Upper lobe of left lung (tissue), 6 donors: ENCODE measurements at regions not wholly inside any gene's neighbourhood (a gene's known extent, or its start where the extent isn't known, plus 50 kb on each side); places are given as distances from the start of the nearest gene placed in this dataset.
A peak's percentile ranks its signal among the peaks of the same experiment; 100 is the strongest.

Experiments used
- ATAC-seq, 2 donors: fragments of 200-7000 bp; cut with Tn5 transposase; one replicate each; pipeline ENCODE4 v1.9.1; 2022; ENCODE audit warnings: mild to moderate bottlenecking in 2 of 2, moderate library complexity in 2 of 2; ENCODE audit not compliant: low FRiP score in 2 of 2
- DNase-seq, 2 donors: peaks; one replicate each; pipeline ENCODE4 v3.0.0-alpha.2; 2019 to 2020
- H3K27ac ChIP-seq, 4 donors: fragments of 200-600 bp; sonication (generic); one replicate each; pipeline ENCODE4 v1.5.1; 2016 to 2019
- H3K27me3 ChIP-seq, 4 donors: fragments of 200-600 bp; sonication (generic); one replicate each; pipeline ENCODE4 v1.5.1; 2017 to 2019
- H3K36me3 ChIP-seq, 4 donors: fragments of 200-600 bp; sonication (generic); one replicate each; pipeline ENCODE4 v1.5.1; 2016 to 2019
- H3K4me1 ChIP-seq, 4 donors: fragments of 200-600 bp; sonication (generic); one replicate each; pipeline ENCODE4 v1.5.1; 2018 to 2019
- H3K4me3 ChIP-seq, 4 donors: fragments of 200-600 bp; sonication (generic); one replicate each; pipeline ENCODE4 v1.5.1; 2017 to 2019; ENCODE audit warnings: mild to moderate bottlenecking in 2 of 4, moderate library complexity in 1 of 4
- H3K9me3 ChIP-seq, 4 donors: fragments of 200-600 bp; sonication (generic); one replicate each; pipeline ENCODE4 v1.5.1; 2018 to 2019
- CTCF ChIP-seq, 6 experiments: fragments of 450-650 bp in 4 of 6; fragments of 200-600 bp in 2 of 6; sonication (generic) in 2 of 6; IDR thresholded peaks; one replicate each; pipeline ENCODE4 v1.5.1; 2016 to 2019; ENCODE audit warnings: antibody characterized with exemption in 6 of 6
- EP300 ChIP-seq, 4 donors: sonication (generic); formaldehyde crosslinking; IDR thresholded peaks; one replicate each; pipeline ENCODE4 v1.5.1; 2017; ENCODE audit warnings: antibody characterized with exemption in 4 of 4, control low read depth in 2 of 4
- POLR2A ChIP-seq, 4 donors: fragments of 450-650 bp; IDR thresholded peaks; one replicate each; pipeline ENCODE4 v1.5.1; 2016 to 2017; ENCODE audit warnings: antibody characterized with exemption in 4 of 4, mild to moderate bottlenecking in 2 of 4
- POLR2AphosphoS5 ChIP-seq, 2 donors: sonication (generic); formaldehyde crosslinking; IDR thresholded peaks; one replicate each; pipeline ENCODE4 v1.5.1; 2017; ENCODE audit warnings: antibody characterized with exemption in 2 of 2
- WGBS, 2 donors: methylation state at CpG; one replicate each; pipeline ENCODE4 v1.1.5; 2017 to 2018; 5-methylcytosine and 5-hydroxymethylcytosine counted together
- donor health status: DM: no; HTN: no; CAD: no; lungs with moderate emphysema.
- donor health status: DM: no; HTN: yes; CAD: no; lungs with severe emphysema.

DNA sequence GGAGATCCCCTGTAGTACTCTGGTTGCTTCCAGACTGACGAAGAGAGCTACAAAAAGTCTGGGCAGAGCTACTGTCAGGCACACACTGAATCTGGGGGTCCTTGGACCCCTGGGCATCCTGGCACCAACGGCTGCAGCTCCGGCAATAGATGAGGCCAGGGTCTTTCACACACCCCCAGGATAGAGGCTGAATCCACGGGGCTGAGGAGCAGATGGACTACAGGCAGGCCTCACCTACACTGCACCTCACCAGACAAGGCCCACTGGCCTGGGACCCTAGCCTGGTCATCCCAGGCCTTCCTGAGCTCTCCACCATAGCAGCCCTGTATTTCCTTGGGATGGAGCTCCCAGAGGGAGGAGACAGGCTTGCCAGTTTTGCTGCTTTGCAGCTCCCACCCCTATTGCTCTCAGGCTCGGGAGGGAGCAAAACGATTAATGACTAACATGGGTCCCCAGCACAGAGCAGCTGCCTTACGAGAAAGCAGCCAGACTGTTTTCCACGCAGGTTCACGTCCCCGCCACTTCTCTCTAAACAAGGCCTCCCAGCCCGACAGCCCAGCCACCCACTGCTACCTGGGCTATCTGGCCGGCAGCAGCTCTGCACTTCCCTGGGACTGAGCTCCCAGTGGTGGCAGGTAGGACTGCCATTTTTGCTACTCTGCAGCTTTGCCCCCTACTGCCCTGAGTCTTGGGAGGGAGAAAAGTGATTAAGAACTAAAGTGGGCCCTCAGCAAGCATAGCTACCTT is 1022.5 kb upstream of the ADGRL2 start:
- ATAC-seq: peak in 1 of 2 donors; percentile 61
- WGBS, 2 donors: 96 to 97% methylated on average over 9 to 12 of the region's 12 CpGs
- H3K4me3 ChIP-seq: no peak overlapping the region
- H3K27ac ChIP-seq: no peak overlapping the region
- DNase-seq: peak in 1 of 2 donors; percentile 22
- no peaks in the 10 kb centered on the region for H3K36me3 ChIP-seq
- no peak for TF ChIP-seq CTCF (IDR thresholded peaks at IDR 0.05)
- no peak for TF ChIP-seq POLR2A (IDR thresholded peaks at IDR 0.05)
- no peak for TF ChIP-seq EP300 (IDR thresholded peaks at IDR 0.05)
- no peak for TF ChIP-seq POLR2AphosphoS5 (IDR thresholded peaks at IDR 0.05)
- no peaks in the 10 kb centered on the region for H3K4me1 ChIP-seq
- peaks cover 0 to 4% (median 0%) of the 10 kb centered on the region in 4 donors for H3K9me3 ChIP-seq
- no peaks in the 10 kb centered on the region for H3K27me3 ChIP-seq

DNA sequence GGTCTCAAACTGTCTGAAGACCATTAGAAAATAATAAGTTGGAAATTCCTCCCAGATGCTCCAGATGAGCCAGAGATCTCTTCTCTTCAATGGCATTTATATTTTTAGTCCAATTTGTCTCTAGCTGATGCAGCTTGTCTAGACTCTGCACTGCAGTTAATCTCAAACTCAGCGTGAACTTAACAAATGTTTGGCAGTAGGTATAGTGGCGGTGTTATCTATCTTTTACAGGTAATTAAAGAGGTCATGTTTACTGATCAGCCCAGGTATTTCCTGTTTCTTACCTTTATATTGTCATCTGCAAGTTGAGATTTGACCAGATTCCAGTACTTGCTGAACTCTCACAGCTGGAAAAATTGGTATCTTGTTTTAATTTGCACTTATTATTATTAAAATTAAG is 1024.5 kb upstream of the ADGRL2 start:
- no peaks in the 10 kb centered on the region for H3K4me1 ChIP-seq
- DNase-seq: no peak
- no peak overlapping the region for H3K4me3 ChIP-seq
- no peak for TF ChIP-seq POLR2A (IDR thresholded peaks at IDR 0.05)
- no peak for TF ChIP-seq EP300 (IDR thresholded peaks at IDR 0.05)
- no peak for TF ChIP-seq POLR2AphosphoS5 (IDR thresholded peaks at IDR 0.05)
- TF ChIP-seq CTCF (IDR thresholded peaks at IDR 0.05): no peak
- WGBS, 2 donors: 55 to 83% methylated on average over 2 of the region's 2 CpGs
- no peak overlapping the region for H3K27ac ChIP-seq
- H3K36me3 ChIP-seq: no peaks in the 10 kb centered on the region
- no peaks in the 10 kb centered on the region for H3K27me3 ChIP-seq
- no peak for ATAC-seq
- H3K9me3 ChIP-seq: peaks cover 0 to 4% (median 0%) of the 10 kb centered on the region in 4 donors

DNA sequence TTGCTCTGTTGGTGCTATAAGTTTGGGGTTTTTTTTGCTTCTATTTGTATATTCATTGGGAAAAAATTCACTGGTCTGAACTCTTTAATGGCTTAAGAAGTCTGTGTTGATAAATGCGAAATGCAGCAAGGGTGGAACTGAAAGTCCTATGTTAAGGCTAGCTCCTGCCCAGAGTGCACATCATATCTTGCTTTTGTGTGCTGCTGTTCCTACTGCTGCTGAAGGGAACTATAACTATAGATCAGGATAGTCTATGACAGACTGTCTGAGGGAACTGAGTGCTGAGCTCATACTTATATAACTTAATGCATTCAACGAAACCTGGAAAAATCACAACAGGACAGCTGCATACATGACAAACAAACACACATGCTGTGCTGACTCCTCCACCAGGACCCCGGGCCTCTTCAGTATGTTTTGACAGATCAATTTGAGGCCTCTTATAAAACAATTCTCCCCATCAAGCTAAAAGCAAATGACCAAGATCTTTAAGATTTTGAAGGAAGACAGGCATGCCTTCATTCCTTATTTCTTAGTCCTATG is 1031.5 kb upstream of the ADGRL2 start:
- no peak overlapping the region for H3K27ac ChIP-seq
- H3K27me3 ChIP-seq: no peaks in the 10 kb centered on the region
- no peaks in the 10 kb centered on the region for H3K9me3 ChIP-seq
- ATAC-seq: no peak
- DNase-seq: no peak
- no peak overlapping the region for H3K4me3 ChIP-seq
- TF ChIP-seq POLR2AphosphoS5 (IDR thresholded peaks at IDR 0.05) (no peak), POLR2A (IDR thresholded peaks at IDR 0.05) (no peak), EP300 (IDR thresholded peaks at IDR 0.05) (no peak)
- H3K36me3 ChIP-seq: no peaks in the 10 kb centered on the region
- WGBS, 2 donors: 63% methylated on average over 3 of the region's 3 CpGs
- H3K4me1 ChIP-seq: no peaks in the 10 kb centered on the region

DNA sequence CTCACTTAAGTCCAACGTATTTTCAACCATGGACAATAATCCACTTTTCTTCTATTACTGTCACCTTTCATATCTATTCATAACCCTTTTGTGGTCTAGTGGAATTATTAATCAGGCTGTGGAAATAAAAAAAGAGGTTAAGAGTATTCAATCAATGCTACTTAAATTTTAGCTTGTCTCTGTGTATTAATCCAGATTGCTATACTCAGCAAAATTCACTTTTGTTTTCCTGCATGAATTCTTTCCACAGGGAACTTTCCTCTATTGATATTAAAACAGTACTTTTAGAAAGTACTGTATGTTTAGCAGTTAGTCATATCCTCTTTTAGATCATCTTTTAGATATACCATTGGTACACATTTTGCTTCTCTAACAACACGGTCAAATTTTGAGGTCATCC is 1033.0 kb upstream of the ADGRL2 start:
- Histone ChIP-seq H3K4me1 (no peaks in the 10 kb centered on the region), H3K27ac (no peak overlapping the region), H3K27me3 (no peaks in the 10 kb centered on the region), H3K36me3 (no peaks in the 10 kb centered on the region), H3K4me3 (no peak overlapping the region), H3K9me3 (no peaks in the 10 kb centered on the region)
- no peak for TF ChIP-seq POLR2AphosphoS5 (IDR thresholded peaks at IDR 0.05)
- no peak for TF ChIP-seq POLR2A (IDR thresholded peaks at IDR 0.05)
- no peak for TF ChIP-seq CTCF (IDR thresholded peaks at IDR 0.05)
- no peak for TF ChIP-seq EP300 (IDR thresholded peaks at IDR 0.05)
- DNase-seq: no peak
- ATAC-seq: no peak
- 78 to 82% methylated on average over 2 of the region's 2 CpGs for WGBS, 2 donors

DNA sequence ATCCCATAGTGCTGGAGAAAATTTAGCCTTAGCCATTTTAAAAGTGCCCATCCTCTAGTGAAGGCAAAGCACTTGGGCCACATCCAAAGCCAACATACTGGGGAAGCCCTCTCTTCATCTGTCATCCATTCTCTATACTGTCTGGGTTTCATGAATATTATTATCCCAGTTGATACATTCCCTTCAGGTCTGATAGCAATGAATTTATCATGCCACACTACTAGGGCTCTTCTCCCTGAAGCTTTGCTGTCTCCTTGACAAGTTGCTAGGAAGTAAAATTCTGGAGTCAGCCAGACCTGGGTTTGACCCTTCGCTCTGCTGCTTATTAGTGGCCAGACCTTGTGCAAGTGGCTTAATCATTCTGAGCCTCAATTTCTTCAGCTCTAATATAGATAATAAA is 1041.4 kb upstream of the ADGRL2 start:
- DNase-seq (no peak), ATAC-seq (no peak)
- no peak overlapping the region for H3K4me3 ChIP-seq
- no peaks in the 10 kb centered on the region for H3K36me3 ChIP-seq
- TF ChIP-seq CTCF (IDR thresholded peaks at IDR 0.05): no peak
- no peak for TF ChIP-seq POLR2AphosphoS5 (IDR thresholded peaks at IDR 0.05)
- TF ChIP-seq EP300 (IDR thresholded peaks at IDR 0.05): no peak
- TF ChIP-seq POLR2A (IDR thresholded peaks at IDR 0.05): no peak
- no peak overlapping the region for H3K27ac ChIP-seq
- WGBS, 2 donors: 89 to 94% methylated on average over 1 of the region's 1 CpG
- no peaks in the 10 kb centered on the region for H3K27me3 ChIP-seq
- no peaks in the 10 kb centered on the region for H3K4me1 ChIP-seq
- H3K9me3 ChIP-seq: no peaks in the 10 kb centered on the region
